GM19035 (cell line): ENCODE measurements at regions not wholly inside any gene's neighbourhood (a gene's known extent, or its start where the extent isn't known, plus 50 kb on each side); places are given as distances from the start of the nearest gene placed in this dataset.
"Not testable (repeated sequence)": the region's sequence is repeated elsewhere in the genome, so short reads cannot be mapped to it uniquely, and the experiment has no call there.

ENCODE experiments used
- ATAC-seq: cut with Tn5 transposase; IDR thresholded peaks from one replicate; pipeline ENCODE4 v1.9.1; 2021; ENCODE audit not compliant: unreplicated experiment

DNA sequence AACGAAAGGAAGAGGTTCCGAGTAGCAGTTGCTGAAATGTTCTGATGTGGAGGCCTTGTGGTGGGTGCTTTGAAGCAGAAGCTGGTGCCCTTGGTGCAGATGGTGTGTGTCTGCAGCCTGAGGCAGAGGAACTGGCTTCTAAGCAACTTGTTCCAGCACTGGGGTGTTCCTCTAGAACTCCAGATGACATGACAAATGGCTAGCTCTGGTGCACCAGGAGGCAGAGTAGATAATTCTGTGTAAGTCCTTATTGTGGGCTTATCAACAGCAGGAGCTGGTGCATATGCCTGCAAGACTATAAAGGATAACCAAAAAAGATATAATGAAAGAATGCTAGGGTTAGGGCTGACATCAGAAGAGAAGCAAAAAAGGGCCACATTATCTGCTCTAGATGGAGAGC, 76.5 kb downstream of the ARL5B start:
- no peak for ATAC-seq

DNA sequence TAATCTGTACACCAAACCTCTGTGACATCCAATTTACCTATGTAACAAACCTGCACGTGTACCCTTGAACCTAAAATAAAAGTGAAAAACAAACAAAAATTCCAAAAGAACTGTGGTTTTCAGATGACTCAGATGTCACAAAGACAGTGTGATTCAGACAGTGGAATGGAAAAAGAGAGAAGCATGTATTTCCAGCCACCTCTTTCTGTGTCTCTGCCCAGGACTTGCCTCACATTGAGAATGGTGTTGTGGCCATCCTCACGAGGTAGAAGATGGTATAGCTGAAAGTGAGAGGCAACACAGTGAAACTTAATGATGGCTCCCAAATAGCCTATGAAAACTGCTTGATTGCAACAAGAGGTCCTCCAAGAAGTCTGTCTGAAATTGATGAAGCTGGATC, 78.0 kb downstream of the ARL5B start:
- no peak for ATAC-seq

GRCh38 chr10:18737841-18738240, 78.6 kb downstream of the ARL5B start:
- ATAC-seq, result no peak

DNA sequence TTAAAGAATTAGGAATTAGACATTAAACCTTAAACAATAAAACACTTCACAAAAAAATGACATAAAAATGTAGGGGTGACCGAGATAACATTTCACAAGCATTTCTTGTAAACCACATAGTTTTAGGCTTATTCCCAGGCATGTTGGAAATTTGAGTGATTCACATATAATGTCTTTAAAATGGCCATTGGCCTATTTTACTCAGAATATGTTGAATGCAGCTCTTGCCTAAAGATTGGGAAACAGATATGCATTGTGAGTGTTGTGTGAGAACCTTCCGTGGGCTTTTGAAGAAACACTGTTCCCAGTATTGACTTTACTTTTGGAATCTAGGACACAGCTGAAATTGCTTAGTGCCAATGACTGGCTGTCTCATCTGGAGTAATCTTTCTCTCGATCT, 79.6 kb downstream of the ARL5B start:
- ATAC-seq, result no peak

DNA sequence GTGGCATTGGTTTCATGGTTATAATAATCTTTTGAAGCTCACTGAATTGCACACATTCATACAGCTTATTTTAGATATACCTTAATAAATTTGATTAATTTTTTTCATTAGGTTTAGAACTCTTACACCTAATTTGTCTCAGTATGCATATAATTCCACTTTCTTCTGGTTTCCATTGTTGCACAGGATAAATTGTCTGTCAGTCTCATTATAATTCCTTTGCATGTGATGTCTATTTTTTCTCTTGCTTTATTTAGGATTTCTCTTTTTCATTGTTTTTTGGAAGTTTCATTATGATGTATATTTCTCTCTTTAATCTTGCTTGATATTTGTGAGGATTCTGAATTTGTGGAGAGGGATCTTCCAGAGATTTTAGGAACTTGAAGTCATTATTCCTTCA, 84.7 kb downstream of the ARL5B start:
- no peak for ATAC-seq

DNA sequence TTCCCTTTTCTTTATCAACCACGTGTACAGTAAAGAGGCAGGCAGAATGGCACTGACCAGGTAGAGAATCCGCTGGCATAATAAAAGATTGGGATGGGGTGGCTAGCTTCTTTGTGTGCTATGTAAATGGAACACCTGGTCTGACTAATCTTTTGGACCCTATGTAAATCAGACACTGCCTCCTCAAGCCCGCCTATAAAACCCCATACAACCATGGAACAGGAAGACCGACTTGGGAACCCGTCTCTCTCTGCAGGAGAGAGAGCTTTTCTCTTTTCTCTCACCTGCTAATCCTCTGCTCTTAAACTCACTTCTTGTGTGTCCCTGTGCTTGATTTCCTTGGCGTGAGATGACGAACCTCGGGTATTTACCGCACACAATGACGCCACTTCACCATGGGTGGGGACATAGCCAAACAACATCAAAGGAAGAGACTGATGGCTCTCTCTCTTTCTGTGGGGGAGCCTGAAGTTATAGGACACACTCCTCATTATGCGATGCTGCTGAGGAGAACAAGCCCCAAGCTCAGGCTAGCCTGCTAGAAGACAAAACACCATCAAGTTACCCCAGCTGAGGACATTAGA, 94.2 kb downstream of the ARL5B start:
- ATAC-seq, result no peak

DNA sequence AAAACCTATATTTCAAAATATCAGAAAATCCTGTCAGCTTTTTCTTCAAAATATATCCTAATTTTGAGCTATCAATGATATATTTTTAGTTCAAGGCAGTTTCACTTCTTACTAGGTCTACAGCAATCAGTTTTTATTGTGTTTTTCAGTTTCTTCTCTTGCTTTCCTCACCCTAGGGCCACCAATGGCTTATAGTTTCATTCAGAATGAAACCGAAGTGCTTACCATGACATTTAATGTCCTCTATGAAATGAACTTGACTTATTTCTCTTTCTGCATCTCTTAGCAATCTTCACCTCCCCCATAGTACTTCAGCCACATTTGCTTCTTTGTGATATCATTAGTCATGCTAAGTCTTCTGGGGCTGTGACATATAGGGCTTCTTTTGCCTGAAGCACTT, 100.3 kb downstream of the ARL5B start:
- ATAC-seq, result peak; percentile 92

DNA sequence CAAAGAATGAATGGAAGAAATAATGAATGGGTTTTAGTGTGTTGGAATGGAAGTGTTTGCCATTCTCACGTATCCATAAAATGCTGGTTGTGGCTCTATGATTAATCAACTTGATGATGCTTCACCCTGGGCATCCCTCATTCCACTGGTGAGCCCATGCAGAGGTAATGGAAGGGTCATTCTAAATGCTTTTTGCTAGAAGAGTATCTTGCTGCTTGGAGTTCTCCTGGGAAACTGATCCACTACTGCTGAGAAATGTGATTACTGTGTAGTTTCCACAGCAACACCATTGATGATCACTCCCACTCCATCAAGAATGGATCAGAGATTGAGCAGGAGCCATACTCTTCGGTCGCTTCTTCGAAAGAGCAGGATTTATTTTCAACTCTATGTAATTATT, 101.6 kb downstream of the ARL5B start:
- no peak for ATAC-seq

- ATAC-seq, result no peak
Measured at GRCh38 chr10:18767981-18768380, 108.8 kb downstream of the ARL5B start.

DNA sequence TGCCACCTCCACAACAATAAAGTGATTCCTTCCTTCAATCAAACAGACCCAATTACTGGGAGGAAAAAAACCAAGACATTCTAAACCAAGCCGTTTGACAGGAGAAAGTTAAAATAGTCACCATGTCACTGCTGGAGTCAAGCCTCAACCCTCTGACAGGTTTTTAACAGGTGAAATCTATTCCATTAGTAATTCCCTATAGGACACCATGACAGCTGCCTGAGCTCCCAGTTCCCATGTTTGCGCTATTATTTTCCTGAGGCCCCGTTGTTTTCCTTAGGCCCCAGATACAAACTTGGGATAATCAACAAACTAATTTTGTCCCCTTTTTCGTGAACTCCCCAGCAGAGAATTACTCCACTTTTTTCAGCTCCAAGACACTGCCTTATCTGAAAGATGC, 113.9 kb downstream of the ARL5B start:
- no peak for ATAC-seq

DNA sequence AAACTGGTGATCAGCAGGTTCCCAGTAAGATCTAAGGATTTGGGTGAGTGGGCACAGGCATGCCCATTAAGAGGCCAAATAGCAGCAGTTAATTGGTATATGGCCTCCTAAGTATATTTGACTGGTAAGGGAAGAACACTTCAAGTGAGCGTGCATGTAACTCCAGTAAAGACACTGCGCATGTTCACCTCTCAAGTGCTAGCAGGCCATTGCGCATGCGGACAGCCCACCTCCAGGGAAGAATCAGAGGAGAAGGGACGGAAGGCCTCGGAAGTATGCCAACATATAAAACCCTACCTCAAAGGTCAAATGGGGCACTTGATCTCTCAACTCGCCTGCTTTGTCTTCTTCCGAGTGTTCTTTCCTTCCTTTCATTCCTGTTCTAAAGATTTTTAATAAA, 118.0 kb downstream of the ARL5B start:
- no peak for ATAC-seq

DNA sequence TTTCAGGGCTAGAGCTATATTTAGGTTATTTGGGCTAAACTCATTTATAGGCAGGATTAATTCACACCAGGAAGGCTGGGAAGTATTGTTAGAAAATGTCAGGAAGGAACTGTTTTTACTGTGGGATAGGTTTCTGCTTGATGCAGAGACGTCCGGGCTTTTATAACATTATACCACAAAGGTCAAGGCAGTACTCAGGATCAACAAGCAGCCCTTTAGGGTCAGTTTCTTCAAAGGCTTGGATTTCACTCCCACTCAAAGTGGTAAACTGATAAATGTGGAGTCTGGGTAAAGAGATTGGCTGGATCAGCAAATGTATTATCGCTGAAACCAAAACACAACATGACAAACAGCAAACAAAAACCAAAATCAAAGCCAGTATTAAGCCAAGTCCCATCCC, 127.2 kb downstream of the ARL5B start:
- no peak for ATAC-seq

DNA sequence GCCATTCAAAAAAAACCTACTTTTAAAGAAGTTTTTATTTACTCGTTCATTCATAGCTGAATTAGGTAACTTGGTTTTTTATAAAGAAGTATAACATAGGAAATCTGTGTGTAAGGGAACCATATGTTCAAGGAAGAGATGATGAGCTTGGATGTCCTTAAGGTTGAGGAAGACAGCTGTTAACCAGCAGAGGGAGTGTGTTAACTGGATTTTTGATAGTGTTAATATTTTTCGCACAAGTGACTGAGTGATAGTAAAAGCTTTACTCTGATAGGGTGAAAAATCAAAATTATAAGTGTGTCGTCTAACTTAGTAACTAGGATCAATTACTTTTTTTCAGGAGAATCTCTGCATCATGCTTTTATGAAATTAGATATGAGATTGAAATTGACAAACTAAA, 134.7 kb downstream of the ARL5B start:
- ATAC-seq, result no peak

DNA sequence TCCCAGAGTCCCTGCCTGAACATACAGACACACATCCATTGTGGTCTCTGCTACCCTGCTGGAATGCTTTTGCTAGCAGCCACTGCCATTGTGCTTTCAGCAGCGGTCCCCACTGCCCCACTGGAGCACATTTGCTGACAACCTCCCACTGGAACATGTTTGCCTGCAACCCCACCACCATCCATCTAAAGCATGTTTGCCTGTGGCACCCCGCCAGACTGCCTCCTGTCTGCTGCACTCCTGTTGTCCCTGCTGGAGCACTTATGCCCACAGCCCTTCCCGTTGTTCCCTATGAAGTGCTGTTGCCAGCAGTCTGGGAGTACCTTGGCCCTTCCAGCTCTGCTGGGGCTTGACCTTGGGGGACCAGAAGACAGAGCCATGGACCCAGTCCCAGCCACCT, 136.3 kb downstream of the ARL5B start:
- ATAC-seq, result no peak

GRCh38 chr10:18797286-18797685, 138.1 kb downstream of the ARL5B start:
- no peak for ATAC-seq

GRCh38 chr10:18822156-18822555, 162.9 kb downstream of the ARL5B start:
- no peak for ATAC-seq

DNA sequence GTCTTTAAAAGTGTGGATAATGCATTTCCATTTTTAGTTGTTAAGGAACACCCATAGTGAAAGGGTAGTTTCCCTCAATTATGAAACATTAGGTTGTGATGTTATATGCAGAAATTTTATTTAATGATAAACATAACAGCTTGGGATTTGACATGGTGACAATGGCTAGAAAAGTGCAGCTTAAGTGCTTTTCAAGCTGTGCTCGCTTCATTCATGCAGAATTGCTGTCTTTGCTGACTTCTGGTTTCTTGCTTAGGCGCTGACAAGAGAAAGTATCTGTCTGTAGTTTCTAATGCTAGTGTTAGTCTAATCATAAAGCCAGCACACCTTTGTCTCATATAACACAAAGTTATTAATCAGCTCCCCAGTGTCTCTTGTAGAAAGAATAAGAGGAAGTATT, 170.0 kb downstream of the ARL5B start:
- ATAC-seq, result no peak

DNA sequence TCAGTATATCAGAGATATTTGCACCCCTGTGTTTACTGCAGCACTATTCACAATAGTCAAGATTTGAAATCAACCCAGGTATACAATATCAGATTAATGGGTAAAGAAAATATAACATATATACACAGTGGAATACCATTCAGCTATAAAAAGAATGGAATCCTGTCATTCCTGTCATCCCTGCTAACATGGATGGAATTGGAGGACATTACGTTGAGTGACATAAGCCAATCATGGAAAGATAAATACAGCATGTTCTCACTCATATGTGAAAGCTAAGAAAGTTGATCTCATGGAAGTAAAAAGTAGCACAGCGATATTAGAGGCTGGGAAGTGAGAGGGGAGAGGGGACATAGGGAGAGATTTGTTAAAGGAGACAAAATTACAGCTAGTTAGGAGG, 171.0 kb downstream of the ARL5B start:
- ATAC-seq, result no peak

DNA sequence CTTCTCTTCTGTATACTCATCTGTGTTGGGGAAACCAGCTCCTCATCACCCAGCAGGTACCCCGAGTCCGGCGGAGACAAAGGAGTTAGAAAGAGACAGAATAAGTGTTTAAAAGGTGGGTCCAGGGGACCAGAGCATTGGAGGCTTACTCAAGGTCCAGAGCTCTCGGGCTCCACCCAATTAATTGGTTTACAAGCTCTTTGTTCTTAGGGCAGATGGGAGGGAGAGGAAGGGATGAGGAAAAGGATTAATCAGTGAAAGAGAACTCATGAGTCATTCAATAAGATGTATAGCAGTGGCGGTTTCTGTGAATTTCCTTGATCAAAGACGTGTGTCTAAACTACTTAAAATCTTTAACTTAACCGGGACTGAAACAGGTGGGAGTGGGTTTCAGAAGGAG, 192.0 kb upstream of the MALRD1 start:
- ATAC-seq, result not testable (repeated sequence)

GRCh38 chr10:18859659-18860058, 188.9 kb upstream of the MALRD1 start:
- no peak for ATAC-seq

GRCh38 chr10:18860186-18860585, 188.4 kb upstream of the MALRD1 start:
- no peak for ATAC-seq

GRCh38 chr10:18860631-18861240, 187.9 kb upstream of the MALRD1 start:
- no peak for ATAC-seq

DNA sequence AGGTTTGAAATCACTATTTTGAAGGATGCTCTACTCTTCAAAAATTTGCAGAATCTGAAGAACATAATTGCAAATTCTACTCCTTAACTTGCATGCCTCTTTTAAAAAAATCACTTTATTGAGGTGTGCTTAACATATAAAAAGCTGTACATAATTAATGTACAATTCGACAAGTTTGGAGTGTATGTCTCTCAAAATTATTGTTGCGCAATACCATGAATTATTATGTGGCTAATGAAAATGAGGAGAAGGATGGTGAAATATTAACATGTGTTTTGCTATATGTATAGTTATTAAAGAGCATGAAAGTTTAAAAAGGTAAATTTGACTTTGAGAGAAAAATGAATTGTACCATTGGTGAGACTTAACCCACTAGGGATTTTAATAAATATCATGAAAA, 187.2 kb upstream of the MALRD1 start:
- ATAC-seq, result no peak
